Esophagus squamous epithelium (tissue), 5 donors: ENCODE measurements at regions not wholly inside any gene's neighbourhood (a gene's known extent, or its start where the extent isn't known, plus 50 kb on each side); places are given as distances from the start of the nearest gene placed in this dataset.

Experiments
- DNase-seq: peaks from one replicate; lab custom pipeline; 2025; lab: John Stamatoyannopoulos, UW
- H3K27ac ChIP-seq, 4 donors: fragments of 200-600 bp; sonication (generic); one replicate each; pipeline ENCODE4 v1.5.1; 2016 to 2019; ENCODE audit warnings: mild to moderate bottlenecking in 1 of 4
- H3K27me3 ChIP-seq, 4 donors: fragments of 200-600 bp; sonication (generic); 1 replicate in 3 of 4; 2 replicates in 1 of 4; pipeline versions ENCODE4 v1.5.1 to v1.6.0; 2017 to 2021; ENCODE audit warnings: antibody characterized with exemption in 1 of 4
- H3K36me3 ChIP-seq, 3 donors: fragments of 200-600 bp; sonication (generic); one replicate each; pipeline ENCODE4 v1.5.1; 2016 to 2019
- H3K4me1 ChIP-seq, 3 donors: fragments of 200-600 bp; sonication (generic); one replicate each; pipeline ENCODE4 v1.5.1; 2017 to 2019
- H3K4me3 ChIP-seq, 4 donors: fragments of 200-600 bp; sonication (generic); 1 replicate in 3 of 4; 2 replicates in 1 of 4; pipeline ENCODE4 v1.5.1; 2016 to 2019; ENCODE audit warnings: mild to moderate bottlenecking in 2 of 4, moderate library complexity in 1 of 4
- H3K9me3 ChIP-seq, 3 donors: fragments of 200-600 bp; sonication (generic); one replicate each; pipeline ENCODE4 v1.5.1; 2016 to 2019
- POLR2A ChIP-seq, 4 donors: fragments of 450-650 bp; IDR thresholded peaks; one replicate each; pipeline ENCODE4 v1.6.1; 2017; ENCODE audit warnings: antibody characterized with exemption in 4 of 4, mild to moderate bottlenecking in 4 of 4, moderate library complexity in 3 of 4
- WGBS, 2 donors: methylation state at CpG; one replicate each; pipeline ENCODE4 v1.1.5; 2018; 5-methylcytosine and 5-hydroxymethylcytosine counted together
- intact Hi-C: fragments of 100-400 bp; cut with DNase I; formaldehyde crosslinking; loops from one replicate; pipeline ENCODE4 v1.15.0; 2022
- TF ChIP-seq, protein P1 (sequence below), 6 experiments: fragments of 450-650 bp in 4 of 6; fragments of 200-600 bp in 2 of 6; sonication (generic) in 2 of 6; IDR thresholded peaks; one replicate each; pipeline ENCODE4 v1.5.1; 2016 to 2019; ENCODE audit warnings: antibody characterized with exemption in 6 of 6, mild to moderate bottlenecking in 4 of 6, moderate library complexity in 4 of 6
- donor health status: DM: yes; HTN: yes; CAD: no.

DNA sequence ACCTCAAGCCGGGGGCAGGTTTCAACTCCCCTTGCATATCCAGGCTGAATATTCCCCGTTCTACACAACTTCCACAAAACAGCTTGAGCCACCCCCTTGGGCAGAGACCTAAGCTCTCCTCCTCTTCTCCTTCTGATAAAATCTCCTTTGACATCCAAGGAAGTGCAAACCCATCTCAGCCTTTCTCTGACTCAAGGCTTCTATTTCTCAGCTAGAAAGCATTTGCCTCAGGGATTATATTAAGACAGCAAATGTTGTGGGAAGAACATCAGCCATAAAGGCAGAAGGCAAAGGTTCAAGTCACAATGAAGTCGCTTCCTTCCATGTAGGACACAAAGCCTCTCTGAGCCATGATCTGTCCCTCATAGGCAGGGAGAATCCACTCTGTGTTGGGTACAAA is 386.6 kb upstream of the ARID1B start:
- intact Hi-C loops: no loop called here
- Histone ChIP-seq H3K36me3 (no peaks in the 10 kb centered on the region), H3K9me3 (no peaks in the 10 kb centered on the region), H3K4me1 (peaks cover 0 to 11% (median 3%) of the 10 kb centered on the region in 3 donors), H3K4me3 (no peak overlapping the region), H3K27ac (no peak overlapping the region), H3K27me3 (no peaks in the 10 kb centered on the region)
- TF ChIP-seq, protein P1, sequence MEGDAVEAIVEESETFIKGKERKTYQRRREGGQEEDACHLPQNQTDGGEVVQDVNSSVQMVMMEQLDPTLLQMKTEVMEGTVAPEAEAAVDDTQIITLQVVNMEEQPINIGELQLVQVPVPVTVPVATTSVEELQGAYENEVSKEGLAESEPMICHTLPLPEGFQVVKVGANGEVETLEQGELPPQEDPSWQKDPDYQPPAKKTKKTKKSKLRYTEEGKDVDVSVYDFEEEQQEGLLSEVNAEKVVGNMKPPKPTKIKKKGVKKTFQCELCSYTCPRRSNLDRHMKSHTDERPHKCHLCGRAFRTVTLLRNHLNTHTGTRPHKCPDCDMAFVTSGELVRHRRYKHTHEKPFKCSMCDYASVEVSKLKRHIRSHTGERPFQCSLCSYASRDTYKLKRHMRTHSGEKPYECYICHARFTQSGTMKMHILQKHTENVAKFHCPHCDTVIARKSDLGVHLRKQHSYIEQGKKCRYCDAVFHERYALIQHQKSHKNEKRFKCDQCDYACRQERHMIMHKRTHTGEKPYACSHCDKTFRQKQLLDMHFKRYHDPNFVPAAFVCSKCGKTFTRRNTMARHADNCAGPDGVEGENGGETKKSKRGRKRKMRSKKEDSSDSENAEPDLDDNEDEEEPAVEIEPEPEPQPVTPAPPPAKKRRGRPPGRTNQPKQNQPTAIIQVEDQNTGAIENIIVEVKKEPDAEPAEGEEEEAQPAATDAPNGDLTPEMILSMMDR (IDR thresholded peaks at IDR 0.05): no peak
- no peak for TF ChIP-seq POLR2A (IDR thresholded peaks at IDR 0.05)
- 88% methylated on average over 2 to 3 of the region's 3 CpGs for WGBS, 2 donors
- no peak for DNase-seq

- Histone ChIP-seq H3K9me3 (no peaks in the 10 kb centered on the region), H3K27ac (no peak overlapping the region), H3K36me3 (no peaks in the 10 kb centered on the region), H3K27me3 (no peaks in the 10 kb centered on the region), H3K4me1 (no peaks in the 10 kb centered on the region), H3K4me3 (no peak overlapping the region)
- 89 to 91% methylated on average over 2 to 9 of the region's 10 CpGs for WGBS, 2 donors
- DNase-seq: no peak
- intact Hi-C loops: no loop called here
- TF ChIP-seq, protein P1 (IDR thresholded peaks at IDR 0.05): no peak
- TF ChIP-seq POLR2A (IDR thresholded peaks at IDR 0.05): no peak
Observed at GRCh38 chr6:156389296-156389695, 387.9 kb upstream of the ARID1B start.

DNA sequence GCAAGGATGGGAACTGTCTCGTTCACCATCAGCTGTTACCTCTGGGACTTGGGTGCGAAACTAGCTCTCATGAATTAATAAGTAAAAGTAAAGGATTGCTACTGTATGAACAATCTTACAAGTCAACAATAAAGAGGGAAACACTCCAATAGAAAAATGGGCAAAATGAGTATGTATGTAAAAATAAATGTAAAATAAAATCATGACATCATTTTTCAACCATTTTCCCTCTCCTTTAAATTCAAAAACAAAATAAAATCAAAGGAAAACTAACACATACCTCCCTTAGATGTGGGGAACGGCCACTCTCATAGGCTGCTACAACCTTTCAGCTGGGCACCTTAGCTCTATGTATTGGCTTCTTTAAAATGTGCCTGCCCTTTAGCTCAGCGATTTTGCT is 389.7 kb upstream of the ARID1B start:
- WGBS, 2 donors: 89% methylated on average over 4 of the region's 4 CpGs
- Histone ChIP-seq H3K4me1 (no peaks in the 10 kb centered on the region), H3K9me3 (no peaks in the 10 kb centered on the region), H3K4me3 (no peak overlapping the region), H3K27ac (no peak overlapping the region), H3K36me3 (no peaks in the 10 kb centered on the region), H3K27me3 (no peaks in the 10 kb centered on the region)
- TF ChIP-seq POLR2A (IDR thresholded peaks at IDR 0.05): no peak
- TF ChIP-seq, protein P1 (IDR thresholded peaks at IDR 0.05): no peak
- intact Hi-C loops: no loop called here
- DNase-seq: no peak

- no peaks in the 10 kb centered on the region for H3K4me1 ChIP-seq
- H3K36me3 ChIP-seq: no peaks in the 10 kb centered on the region
- WGBS, 2 donors: 77 to 85% methylated on average over 2 of the region's 2 CpGs
- TF ChIP-seq, protein P1 (IDR thresholded peaks at IDR 0.05): no peak
- no peak for TF ChIP-seq POLR2A (IDR thresholded peaks at IDR 0.05)
- no peak overlapping the region for H3K4me3 ChIP-seq
- H3K27me3 ChIP-seq: no peaks in the 10 kb centered on the region
- no peak for DNase-seq
- H3K9me3 ChIP-seq: no peaks in the 10 kb centered on the region
- intact Hi-C loops: no loop called here
- no peak overlapping the region for H3K27ac ChIP-seq
Observed at GRCh38 chr6:156383059-156383458, 394.1 kb upstream of the ARID1B start.

GRCh38 chr6:156379392-156380289 is 397.5 kb upstream of the ARID1B start:
- no peaks in the 10 kb centered on the region for H3K4me1 ChIP-seq
- intact Hi-C loops: no loop called here
- no peak for DNase-seq
- H3K27me3 ChIP-seq: no peaks in the 10 kb centered on the region
- 70 to 84% methylated on average over 7 of the region's 7 CpGs for WGBS, 2 donors
- H3K4me3 ChIP-seq: no peak overlapping the region
- H3K36me3 ChIP-seq: no peaks in the 10 kb centered on the region
- TF ChIP-seq, protein P1 (IDR thresholded peaks at IDR 0.05): no peak
- TF ChIP-seq POLR2A (IDR thresholded peaks at IDR 0.05): no peak
- no peak overlapping the region for H3K27ac ChIP-seq
- H3K9me3 ChIP-seq: no peaks in the 10 kb centered on the region
